ENCODE measurements at regions not wholly inside any gene's neighbourhood (a gene's known extent, or its start where the extent isn't known, plus 50 kb on each side); places are given as distances from the start of the nearest gene placed in this dataset.
A peak's percentile ranks its signal among the peaks of the same experiment; 100 is the strongest.

DNA sequence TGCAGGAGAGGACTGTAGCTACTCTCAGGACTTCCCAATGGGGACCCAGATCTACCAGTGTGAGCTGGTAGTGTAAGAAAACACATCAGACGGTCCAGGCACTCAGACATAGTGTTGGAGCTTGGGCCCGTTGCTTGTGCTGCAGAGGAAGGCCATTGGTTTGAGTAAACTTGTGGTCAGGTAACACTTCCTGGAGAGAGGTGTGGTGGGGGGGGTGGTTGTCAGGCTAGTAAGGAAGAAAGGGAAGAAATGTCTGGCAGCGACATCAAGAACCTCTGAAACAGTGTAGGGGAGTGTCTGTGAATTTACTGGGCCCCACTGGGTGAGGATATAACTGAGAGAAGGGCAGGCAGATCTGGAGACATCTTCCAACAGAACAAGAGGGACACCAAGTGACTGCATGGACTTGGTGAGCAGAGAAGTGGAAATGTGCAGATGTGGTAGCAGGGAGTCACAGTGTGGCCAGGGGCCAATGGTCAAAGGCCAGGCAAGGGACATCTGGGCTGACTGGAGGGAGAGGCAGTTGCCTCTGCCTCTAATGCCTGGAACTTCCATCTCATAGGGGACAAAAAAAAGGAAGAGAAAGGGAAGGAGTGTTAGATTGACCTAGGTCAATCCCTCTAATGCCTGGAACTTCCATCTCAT is 63.7 kb upstream of the MRPS22 start:
- Mint-ChIP-seq H3K9me3 (no peaks in the 10 kb centered on the region), H3K4me3 (no peak overlapping the region), H3K4me1 (no peaks in the 10 kb centered on the region), H3K27ac (no peak overlapping the region), H3K36me3 (no peaks in the 10 kb centered on the region)
- DNase-seq (ENCODE audit: low spot score in 2 of 2), result no peak
- ATAC-seq, result no peak

DNA sequence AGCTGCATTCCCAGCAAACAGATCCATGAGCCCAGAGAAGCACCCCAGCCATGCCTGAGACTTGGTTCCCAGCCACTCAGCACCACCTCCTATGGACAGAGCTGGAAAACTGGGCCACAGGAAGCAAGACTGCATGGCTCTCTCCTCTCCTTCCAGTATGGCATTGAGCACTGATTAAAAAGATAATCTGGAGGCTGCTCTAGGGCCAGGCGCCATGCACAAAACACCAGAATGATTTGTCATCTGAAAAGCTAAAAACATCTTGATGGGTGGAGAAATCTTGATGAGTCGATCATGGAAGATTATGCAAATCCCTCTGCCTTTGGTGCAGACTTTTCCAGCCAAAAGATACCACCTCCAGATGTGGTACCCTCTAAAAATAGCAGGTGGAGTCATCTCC is 62.7 kb upstream of the MRPS22 start:
- Mint-ChIP-seq H3K4me1 (no peaks in the 10 kb centered on the region), H3K27ac (no peak overlapping the region), H3K9me3 (no peaks in the 10 kb centered on the region), H3K36me3 (no peaks in the 10 kb centered on the region), H3K4me3 (no peak overlapping the region)
- no peak for DNase-seq (ENCODE audit: low spot score in 2 of 2)
- ATAC-seq, result no peak

DNA sequence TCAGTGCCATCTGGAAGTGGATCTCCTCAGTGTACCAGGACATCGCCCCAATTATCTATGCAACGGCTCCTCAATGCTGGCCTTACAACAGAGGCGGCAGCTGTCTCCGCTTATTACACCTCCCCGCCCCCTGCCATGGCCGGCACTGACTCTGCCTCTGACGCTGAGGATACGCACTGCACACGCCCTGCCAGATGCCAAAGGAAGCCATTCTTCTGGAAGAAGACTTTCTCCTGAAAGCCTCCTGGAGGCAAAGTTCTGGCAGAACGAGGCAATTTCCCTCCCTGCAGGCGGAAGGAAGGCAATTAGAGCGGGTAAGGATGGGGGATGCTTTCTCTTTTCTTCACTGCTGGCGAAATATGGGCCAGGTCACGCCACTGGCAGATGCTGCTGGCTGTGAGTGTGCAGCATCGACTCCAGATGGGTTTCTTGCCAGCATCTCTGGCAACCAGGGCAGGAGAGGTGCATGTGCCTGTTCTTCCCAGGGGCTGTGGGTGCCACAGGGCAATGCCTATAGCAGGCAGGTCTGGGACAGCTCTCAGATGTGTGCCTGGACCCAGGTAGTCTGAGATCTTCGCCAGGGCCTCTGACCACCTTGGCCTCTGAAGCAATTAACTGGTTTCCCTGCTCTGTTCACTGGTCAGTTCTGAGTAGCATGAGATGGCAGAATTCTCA is 62.2 kb upstream of the MRPS22 start:
- H3K4me1 Mint-ChIP-seq, result no peaks in the 10 kb centered on the region
- DNase-seq (ENCODE audit: low spot score in 2 of 2) (no peak), ATAC-seq (no peak)
- H3K4me3 Mint-ChIP-seq, result no peak overlapping the region
- H3K9me3 Mint-ChIP-seq, result no peaks in the 10 kb centered on the region
- H3K27ac Mint-ChIP-seq, result no peak overlapping the region
- H3K36me3 Mint-ChIP-seq, result no peaks in the 10 kb centered on the region

DNA sequence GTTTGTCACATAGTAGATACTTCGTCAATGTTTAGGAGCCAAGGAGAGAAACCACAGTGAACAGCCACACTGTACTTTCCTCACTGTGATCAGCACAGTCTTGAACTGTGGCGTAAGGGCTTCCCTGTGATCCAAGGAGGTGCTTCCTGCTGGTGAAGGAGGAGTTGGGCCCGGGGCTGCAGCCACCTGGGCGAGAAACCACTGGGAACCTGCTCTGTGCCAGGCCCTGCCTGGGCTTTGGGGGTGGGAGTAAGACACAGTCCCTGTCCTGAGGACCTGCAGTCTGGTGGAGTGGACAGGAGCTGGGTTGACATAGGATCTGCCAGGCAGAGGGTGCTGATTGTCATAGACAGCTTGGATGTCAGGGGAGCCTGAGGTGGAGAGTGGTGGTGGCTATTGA is 60.5 kb upstream of the MRPS22 start:
- H3K36me3 Mint-ChIP-seq, result no peaks in the 10 kb centered on the region
- no peaks in the 10 kb centered on the region for H3K9me3 Mint-ChIP-seq
- H3K27ac Mint-ChIP-seq, result no peak overlapping the region
- DNase-seq (ENCODE audit: low spot score in 2 of 2) (no peak), ATAC-seq (no peak)
- H3K4me1 Mint-ChIP-seq, result no peaks in the 10 kb centered on the region
- H3K4me3 Mint-ChIP-seq, result no peak overlapping the region

DNA sequence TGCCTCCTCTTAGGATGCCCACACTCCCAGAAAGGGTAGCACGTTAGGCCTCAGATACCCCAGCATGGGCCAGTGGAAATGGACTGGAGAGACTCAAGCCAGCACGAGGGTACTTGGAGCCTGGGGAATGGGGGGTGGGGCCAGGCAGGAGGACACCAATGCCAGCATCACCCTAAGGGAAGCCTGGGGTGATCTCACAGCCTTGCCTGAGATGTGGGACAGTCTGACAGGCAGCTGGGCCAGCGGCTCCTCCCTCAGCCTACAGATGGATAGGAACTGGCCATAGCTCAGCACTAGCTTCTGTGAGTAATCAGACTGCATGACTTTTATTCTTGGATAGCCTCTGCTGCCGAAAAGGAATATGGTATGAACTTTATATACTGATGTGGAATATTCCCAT is 59.6 kb upstream of the MRPS22 start:
- no peak for DNase-seq (ENCODE audit: low spot score in 2 of 2)
- H3K4me1 Mint-ChIP-seq, result no peaks in the 10 kb centered on the region
- H3K27ac Mint-ChIP-seq, result no peak overlapping the region
- H3K4me3 Mint-ChIP-seq, result no peak overlapping the region
- no peaks in the 10 kb centered on the region for H3K9me3 Mint-ChIP-seq
- no peak for ATAC-seq
- H3K36me3 Mint-ChIP-seq, result no peaks in the 10 kb centered on the region

DNA sequence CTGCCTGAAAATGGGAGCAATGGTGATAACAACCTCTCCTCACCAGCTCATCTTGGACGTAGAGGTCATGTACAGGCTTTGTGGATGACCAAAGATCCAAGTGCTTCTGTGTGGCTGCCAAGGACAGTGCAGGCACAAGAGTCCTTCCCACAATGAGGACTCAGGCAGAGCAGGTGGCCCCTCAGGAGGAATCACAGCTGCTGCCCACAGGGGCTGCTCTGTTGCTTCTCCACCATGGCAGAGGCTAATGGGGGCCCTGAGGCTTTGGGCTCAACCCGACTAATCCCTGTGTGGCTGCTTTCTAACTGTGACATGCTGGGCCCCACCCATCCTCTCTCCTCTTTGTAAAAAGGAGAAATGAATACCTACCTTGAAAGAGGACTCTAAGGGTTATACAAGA is 58.1 kb upstream of the MRPS22 start:
- Mint-ChIP-seq H3K4me1 (no peaks in the 10 kb centered on the region), H3K27ac (no peak overlapping the region), H3K4me3 (no peak overlapping the region), H3K36me3 (no peaks in the 10 kb centered on the region), H3K9me3 (no peaks in the 10 kb centered on the region)
- DNase-seq (ENCODE audit: low spot score in 2 of 2) (no peak), ATAC-seq (no peak)

DNA sequence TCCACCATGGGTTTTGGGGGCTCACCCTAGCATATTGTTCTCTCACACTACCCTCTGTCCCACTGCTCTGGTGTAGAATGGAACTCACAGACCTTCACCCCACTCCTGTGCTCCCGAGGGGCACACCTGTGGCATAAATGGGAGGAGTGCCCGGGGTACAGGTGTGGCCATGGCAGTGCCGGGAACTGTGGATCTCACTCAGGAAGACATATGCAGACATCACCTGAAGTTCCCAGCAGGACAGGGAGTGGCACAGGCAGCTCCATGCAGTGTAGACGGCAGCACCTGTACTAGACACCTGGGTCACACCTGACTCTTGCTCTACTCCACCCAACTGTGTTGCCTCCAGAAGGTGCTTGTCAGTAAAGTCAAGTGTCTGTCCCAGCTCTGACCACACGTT is 57.6 kb upstream of the MRPS22 start:
- no peaks in the 10 kb centered on the region for H3K36me3 Mint-ChIP-seq
- no peak for ATAC-seq
- no peak overlapping the region for H3K27ac Mint-ChIP-seq
- DNase-seq (ENCODE audit: low spot score in 2 of 2), result no peak
- H3K9me3 Mint-ChIP-seq, result no peaks in the 10 kb centered on the region
- H3K4me1 Mint-ChIP-seq, result no peaks in the 10 kb centered on the region
- H3K4me3 Mint-ChIP-seq, result no peak overlapping the region

DNA sequence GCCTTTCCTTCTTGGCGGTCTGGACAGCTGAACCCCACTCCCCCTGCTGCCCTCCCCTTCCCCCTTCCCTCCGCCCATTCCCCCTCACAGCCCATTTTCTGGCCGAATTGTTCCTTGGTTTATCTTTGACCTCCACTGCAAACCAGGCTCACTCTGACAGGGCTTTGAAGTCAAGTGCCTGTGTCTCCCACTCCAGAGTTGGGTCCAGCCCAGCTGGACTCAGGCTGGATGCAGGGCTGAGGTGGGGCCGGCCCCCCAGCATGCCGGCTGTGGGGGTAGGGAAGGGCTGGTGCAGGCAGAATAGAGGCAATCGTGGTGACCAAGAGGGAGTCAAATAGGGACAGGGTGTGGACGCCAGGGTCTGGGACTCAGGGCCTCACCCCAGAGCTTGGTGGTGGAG is 57.0 kb upstream of the MRPS22 start:
- Mint-ChIP-seq H3K4me3 (no peak overlapping the region), H3K9me3 (no peaks in the 10 kb centered on the region), H3K4me1 (no peaks in the 10 kb centered on the region), H3K36me3 (no peaks in the 10 kb centered on the region), H3K27ac (no peak overlapping the region)
- ATAC-seq, result no peak
- DNase-seq (ENCODE audit: low spot score in 2 of 2), result no peak

DNA sequence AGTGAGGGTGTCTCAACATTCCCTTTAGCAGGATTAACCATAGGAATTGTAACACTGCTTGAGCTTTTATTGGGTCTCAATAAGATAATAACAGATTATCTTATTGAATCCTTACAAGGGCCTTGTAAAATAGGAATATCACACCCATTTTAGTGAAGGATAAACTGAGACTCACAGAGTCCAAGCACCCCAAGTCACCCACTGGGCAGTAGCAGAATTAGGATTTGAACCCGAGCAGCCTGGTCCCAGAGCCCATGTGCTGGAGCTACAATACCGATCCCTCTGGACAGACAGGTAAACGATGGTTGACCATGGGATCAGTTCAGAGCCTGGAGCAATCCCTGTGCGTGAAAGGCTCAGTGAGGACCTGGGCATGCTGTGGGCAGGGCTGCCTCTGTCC is 56.3 kb upstream of the MRPS22 start:
- Mint-ChIP-seq H3K4me3 (no peak overlapping the region), H3K9me3 (no peaks in the 10 kb centered on the region), H3K36me3 (no peaks in the 10 kb centered on the region), H3K4me1 (no peaks in the 10 kb centered on the region), H3K27ac (no peak overlapping the region)
- ATAC-seq, result no peak
- DNase-seq (ENCODE audit: low spot score in 2 of 2), result no peak

DNA sequence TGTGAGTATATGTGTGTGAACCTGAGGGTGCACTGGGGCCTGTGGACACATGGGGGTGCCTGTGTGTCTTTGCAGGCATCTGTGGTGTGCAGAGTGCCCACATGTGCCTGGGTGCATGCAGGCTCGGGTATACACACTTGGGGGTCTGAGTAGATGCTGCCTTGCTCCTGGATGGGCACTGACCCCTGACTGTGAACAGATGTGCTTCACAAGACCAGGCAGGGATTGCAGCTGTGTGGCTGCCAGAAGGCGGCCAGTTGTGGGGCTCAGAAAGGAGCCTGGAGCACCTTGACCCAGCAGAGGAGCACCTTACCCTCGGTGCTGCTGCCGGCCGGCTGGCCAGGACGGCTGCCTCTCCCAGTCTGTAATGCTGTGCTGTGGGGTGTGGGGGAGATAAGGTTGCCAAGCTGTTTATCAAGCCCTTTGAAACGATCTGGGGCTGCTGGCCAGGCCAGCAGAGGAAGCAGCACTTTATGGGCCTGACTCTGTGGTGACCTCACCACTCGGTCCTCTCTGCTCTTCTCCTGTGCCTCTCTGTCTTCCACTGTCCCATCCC is 55.5 kb upstream of the MRPS22 start:
- no peak overlapping the region for H3K4me3 Mint-ChIP-seq
- H3K4me1 Mint-ChIP-seq, result no peaks in the 10 kb centered on the region
- H3K9me3 Mint-ChIP-seq, result no peaks in the 10 kb centered on the region
- no peak overlapping the region for H3K27ac Mint-ChIP-seq
- ATAC-seq (peak; percentile 14), DNase-seq (ENCODE audit: low spot score in 2 of 2) (no peak)
- no peaks in the 10 kb centered on the region for H3K36me3 Mint-ChIP-seq

DNA sequence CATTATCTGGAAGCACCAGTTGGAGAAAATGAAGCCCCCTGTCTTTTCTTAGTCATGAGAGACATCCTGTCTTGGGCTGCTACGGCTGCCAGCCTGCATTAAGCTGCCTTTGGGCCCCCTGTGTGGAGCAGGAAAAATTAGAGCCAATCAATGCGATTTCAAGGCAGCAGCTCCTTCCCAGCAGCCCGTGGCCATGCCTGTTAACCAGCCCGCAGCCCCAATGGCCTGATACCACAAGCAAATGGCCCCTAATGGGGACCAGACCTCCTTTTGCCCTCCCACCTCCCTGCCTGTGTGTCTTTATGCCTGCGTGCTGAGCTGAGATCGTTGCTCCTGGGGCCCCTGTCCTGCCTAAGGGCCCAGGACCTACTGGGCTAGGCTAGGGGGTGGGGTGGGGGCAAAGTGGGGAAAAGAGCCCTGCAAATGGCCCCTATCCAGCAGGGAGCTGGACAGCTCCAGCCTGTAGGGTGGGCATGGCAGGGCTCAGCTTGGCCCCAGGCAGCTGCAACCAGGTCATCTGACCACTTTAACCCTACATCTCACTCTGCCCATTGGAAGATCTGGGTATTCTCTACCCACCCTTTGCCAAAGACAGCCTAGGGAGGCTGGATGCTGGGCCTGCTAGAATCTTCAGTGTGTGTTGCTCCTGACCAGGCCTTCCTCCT is 53.8 kb upstream of the MRPS22 start:
- no peaks in the 10 kb centered on the region for H3K4me1 Mint-ChIP-seq
- no peak overlapping the region for H3K27ac Mint-ChIP-seq
- H3K36me3 Mint-ChIP-seq, result no peaks in the 10 kb centered on the region
- H3K4me3 Mint-ChIP-seq, result no peak overlapping the region
- DNase-seq (ENCODE audit: low spot score in 2 of 2) (no peak), ATAC-seq (no peak)
- no peaks in the 10 kb centered on the region for H3K9me3 Mint-ChIP-seq

DNA sequence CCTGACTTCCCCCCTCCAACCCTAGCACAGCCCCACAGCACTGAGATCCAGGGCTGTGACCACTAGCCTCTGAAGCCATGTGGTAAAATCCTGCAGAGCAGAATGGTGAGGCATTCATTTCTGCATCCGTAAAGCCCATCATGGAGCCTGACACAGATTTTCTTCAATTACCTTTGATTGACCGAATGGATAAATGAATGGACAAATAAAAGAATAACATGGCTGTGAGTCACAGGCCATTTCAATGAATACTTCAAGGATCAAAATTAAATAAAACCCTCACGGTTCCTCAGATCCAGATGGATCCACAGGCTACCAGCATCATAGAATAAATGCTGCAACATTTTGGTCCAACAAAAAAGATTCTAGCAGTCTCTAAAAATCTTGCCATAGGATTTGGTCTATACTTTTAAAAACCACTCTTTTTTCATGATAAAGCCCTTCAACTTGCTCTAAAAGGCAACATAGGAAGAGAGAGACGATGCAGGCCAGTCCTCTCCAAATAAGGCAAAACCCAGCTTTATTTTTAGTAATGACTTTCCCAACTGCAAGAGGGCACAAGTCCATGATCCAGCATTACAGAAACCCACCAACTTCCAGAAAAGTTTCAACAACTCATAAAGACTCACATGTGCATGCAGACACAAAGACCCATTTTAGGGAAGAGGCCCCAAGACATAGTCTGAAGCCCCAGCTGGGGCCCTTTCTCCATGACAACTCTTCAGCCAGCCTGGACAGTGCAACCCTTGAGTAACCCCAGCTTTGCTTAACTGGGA is 52.4 kb upstream of the MRPS22 start:
- ATAC-seq (no peak), DNase-seq (ENCODE audit: low spot score in 2 of 2) (no peak)
- no peaks in the 10 kb centered on the region for H3K9me3 Mint-ChIP-seq
- H3K36me3 Mint-ChIP-seq, result no peaks in the 10 kb centered on the region
- no peak overlapping the region for H3K27ac Mint-ChIP-seq
- no peak overlapping the region for H3K4me3 Mint-ChIP-seq
- no peaks in the 10 kb centered on the region for H3K4me1 Mint-ChIP-seq

DNA sequence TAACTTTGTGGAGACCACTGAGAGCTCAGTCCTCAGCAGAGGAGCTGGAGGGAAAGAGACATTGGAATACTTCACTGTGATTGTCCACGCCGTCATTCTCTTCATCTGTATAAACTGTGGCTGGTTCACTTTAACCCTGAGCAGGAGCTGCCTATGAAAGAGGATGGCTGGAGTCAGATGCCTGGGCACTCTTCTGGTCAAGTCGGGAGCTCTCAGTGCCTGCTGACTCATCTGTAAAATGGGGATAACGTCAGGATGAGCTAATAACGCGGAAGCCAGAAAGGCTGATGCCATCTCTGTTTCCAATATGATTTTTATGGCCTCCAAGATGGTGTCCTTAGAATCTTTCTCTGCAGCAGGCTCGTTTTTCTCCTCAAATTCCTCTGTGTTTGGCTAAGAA is 51.6 kb upstream of the MRPS22 start:
- no peak overlapping the region for H3K27ac Mint-ChIP-seq
- ATAC-seq (no peak), DNase-seq (ENCODE audit: low spot score in 2 of 2) (no peak)
- H3K4me3 Mint-ChIP-seq, result no peak overlapping the region
- H3K36me3 Mint-ChIP-seq, result no peaks in the 10 kb centered on the region
- no peaks in the 10 kb centered on the region for H3K9me3 Mint-ChIP-seq
- H3K4me1 Mint-ChIP-seq, result no peaks in the 10 kb centered on the region

DNA sequence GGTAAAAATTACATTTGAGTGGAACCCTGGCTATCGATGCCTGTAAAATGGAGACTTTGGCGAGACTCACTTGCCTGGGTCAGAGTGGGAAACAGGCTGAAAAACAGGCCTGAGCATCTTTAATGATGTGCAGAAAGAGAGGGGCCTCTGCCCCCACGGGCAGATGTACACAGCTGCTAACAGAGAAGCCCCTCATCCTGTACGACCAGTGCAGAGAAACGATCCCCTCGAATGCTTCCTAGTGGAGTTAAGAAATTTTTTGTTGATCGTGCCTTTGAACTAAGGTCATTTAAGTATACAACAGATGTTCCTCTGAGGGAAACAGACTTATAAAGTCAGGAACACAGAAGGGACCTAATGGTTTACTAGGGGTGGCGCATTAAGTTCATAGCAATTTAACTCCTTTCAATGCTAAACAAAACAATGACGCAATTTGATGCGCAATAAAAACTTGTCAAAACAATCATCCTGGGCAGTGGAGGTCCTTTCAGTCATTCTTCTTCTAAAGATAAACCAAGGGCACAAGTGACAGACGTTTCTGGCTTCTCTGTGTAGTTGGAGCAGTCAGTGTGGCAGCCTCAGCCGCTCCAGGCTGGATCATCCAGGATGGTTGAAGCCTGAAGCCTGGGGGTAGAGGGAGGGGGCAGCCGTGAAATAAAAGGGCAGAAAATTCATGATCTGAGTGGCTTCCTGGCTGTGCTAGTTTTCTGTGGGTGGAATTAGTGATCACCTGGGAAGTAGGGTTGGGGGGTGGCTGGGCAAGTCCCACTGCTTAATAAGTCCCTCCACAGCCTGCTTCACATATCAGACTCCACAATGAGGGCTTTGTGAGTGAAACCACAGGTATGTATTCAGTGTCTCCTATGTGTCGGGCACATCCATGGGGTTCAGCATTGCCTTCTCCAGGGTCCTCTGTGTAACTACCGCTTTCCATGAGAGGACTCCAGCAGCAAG is 50.8 kb upstream of the MRPS22 start:
- DNase-seq (ENCODE audit: low spot score in 2 of 2) (no peak), ATAC-seq (no peak)
- no peak overlapping the region for H3K27ac Mint-ChIP-seq
- H3K4me3 Mint-ChIP-seq, result no peak overlapping the region
- no peaks in the 10 kb centered on the region for H3K9me3 Mint-ChIP-seq
- H3K4me1 Mint-ChIP-seq, result no peaks in the 10 kb centered on the region
- H3K36me3 Mint-ChIP-seq, result no peaks in the 10 kb centered on the region

DNA sequence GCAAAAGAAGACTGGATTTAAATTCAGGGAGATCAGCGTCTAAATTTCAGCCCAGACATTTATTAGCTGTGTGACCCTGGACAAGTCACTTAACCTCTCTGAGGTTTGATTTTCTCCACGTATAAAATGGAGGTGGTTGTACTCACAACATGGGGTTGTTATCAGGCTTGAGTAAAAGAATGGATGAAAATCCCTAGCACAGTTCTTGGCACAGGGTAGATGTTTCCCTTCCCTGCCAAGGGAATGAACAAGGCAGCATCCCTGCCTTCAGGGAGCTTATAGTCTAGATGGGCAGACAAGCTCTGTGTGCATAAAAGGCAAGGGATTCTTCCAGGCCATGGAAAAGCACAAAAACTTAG is 50.2 kb upstream of the MRPS22 start:
- H3K9me3 Mint-ChIP-seq, result no peaks in the 10 kb centered on the region
- H3K4me1 Mint-ChIP-seq, result no peaks in the 10 kb centered on the region
- no peaks in the 10 kb centered on the region for H3K36me3 Mint-ChIP-seq
- DNase-seq (ENCODE audit: low spot score in 2 of 2) (no peak), ATAC-seq (no peak)
- no peak overlapping the region for H3K4me3 Mint-ChIP-seq
- no peak overlapping the region for H3K27ac Mint-ChIP-seq
